Muscle of leg (tissue), 3 donors: ENCODE measurements at regions not wholly inside any gene's neighbourhood (a gene's known extent, or its start where the extent isn't known, plus 50 kb on each side); places are given as distances from the start of the nearest gene placed in this dataset.
A peak's percentile ranks its signal among the peaks of the same experiment; 100 is the strongest.

ENCODE experiments used
- DNase-seq: peaks from one replicate; pipeline ENCODE4 v3.0.0; 2013
- H3K27ac ChIP-seq: one replicate; pipeline ENCODE4 v1.5.1; 2013; ENCODE audit warnings: mild to moderate bottlenecking, low read length, control low read depth
- H3K27me3 ChIP-seq: one replicate; pipeline ENCODE4 v1.6.1; 2013; ENCODE audit warnings: low read length; ENCODE audit not compliant: control insufficient read depth, insufficient read depth
- H3K36me3 ChIP-seq: one replicate; pipeline ENCODE4 v1.6.1; 2013; ENCODE audit warnings: low read length; ENCODE audit not compliant: control insufficient read depth, insufficient read depth
- H3K4me1 ChIP-seq: one replicate; pipeline ENCODE4 v1.6.1; 2013; ENCODE audit warnings: low read length; ENCODE audit not compliant: control insufficient read depth, insufficient read depth
- H3K4me3 ChIP-seq: one replicate; pipeline ENCODE4 v1.5.1; 2013; ENCODE audit warnings: low read length, control low read depth
- H3K9me3 ChIP-seq: replicated peaks from 2 replicates; pipeline ENCODE4 v1.6.1; 2013; ENCODE audit warnings: low read depth, low read length; ENCODE audit not compliant: control insufficient read depth
- WGBS: methylation state at CpG from one replicate; pipeline ENCODE4 v1.1.5; 2013; ENCODE audit warnings: missing lambda C conversion rate; ENCODE audit not compliant: insufficient coverage; 5-methylcytosine and 5-hydroxymethylcytosine counted together

DNA sequence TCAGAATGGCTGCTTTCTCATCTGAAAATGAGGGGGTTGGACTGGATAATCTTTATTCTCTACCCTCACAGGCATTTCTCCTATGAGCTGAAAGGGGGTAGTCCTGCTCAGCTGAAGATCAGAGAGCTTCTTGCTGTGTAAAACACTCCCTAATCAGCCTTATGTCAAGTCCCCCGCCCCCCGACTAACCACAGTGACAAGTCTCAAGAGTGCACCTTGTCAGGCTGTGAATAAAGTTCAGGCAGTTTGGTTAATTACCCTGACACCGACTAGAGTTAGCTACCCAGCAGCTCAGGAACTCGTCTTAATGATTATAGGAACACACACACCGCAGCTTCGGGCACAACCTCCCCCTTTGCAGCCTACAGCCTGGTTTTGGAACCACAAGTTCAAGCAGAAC, 513.7 kb downstream of the RPS24 start:
- Histone ChIP-seq H3K36me3 (no peaks in the 10 kb centered on the region), H3K4me3 (no peak overlapping the region), H3K4me1 (peaks cover 33% of the 10 kb centered on the region), H3K27me3 (peaks cover 18% of the 10 kb centered on the region), H3K27ac (no peak overlapping the region), H3K9me3 (no peaks in the 10 kb centered on the region)
- no peak for DNase-seq
- 65% methylated on average over 4 of the region's 6 CpGs for WGBS

DNA sequence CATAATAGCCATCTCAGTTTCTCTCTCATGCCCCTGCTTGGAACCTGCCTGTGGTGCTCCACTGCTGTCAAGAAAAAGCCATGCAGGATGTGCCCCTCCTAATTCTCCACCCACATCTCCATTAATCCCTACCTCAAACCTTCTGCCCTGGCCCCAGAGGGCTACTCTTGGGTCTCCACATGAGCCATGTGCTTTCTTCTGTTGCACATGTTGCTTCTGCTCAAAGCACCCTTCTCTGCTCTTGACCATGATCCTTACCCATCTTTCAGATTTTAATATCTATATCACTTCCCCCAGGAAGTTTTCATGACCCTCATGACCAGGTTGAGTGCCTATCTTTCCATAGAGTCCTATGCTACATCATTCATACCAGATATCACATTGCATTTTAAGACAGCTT, 514.2 kb downstream of the RPS24 start:
- no peak for DNase-seq
- peaks cover 15% of the 10 kb centered on the region for H3K27me3 ChIP-seq
- peaks cover 36% of the 10 kb centered on the region for H3K4me1 ChIP-seq
- no peak overlapping the region for H3K4me3 ChIP-seq
- no peaks in the 10 kb centered on the region for H3K36me3 ChIP-seq
- no peak overlapping the region for H3K27ac ChIP-seq
- H3K9me3 ChIP-seq: no peaks in the 10 kb centered on the region

DNA sequence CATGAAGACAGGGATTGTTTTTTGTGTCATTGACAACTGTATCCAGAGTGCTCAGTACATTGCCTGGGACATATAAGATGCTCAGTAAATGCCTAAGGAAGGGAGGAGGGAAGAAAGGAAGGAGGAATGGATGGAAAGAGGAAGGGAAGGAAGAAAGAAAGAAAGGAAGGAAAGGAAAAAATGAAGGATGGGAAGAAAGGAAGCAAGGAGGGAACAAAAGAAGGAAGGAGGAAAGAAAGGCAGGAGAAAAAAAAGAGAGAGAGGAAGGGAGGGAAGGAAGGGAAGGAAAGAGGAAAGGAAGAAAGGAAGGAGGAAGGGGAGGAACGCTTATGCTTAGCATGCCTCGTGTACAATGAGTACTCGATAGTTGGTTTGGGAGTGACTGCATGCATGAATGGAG, 514.7 kb downstream of the RPS24 start:
- Histone ChIP-seq H3K4me1 (peaks cover 34% of the 10 kb centered on the region), H3K27me3 (peaks cover 12% of the 10 kb centered on the region), H3K9me3 (no peaks in the 10 kb centered on the region), H3K36me3 (no peaks in the 10 kb centered on the region), H3K27ac (no peak overlapping the region), H3K4me3 (no peak overlapping the region)
- no peak for DNase-seq
- WGBS: 83% methylated on average over 3 of the region's 3 CpGs

GRCh38 chr10:78549140-78549935, 515.7 kb downstream of the RPS24 start:
- H3K27me3 ChIP-seq: peaks cover 9% of the 10 kb centered on the region
- peak; percentile 72 for DNase-seq
- peaks cover 24% of the 10 kb centered on the region for H3K4me1 ChIP-seq
- H3K27ac ChIP-seq: no peak overlapping the region
- no CpG with 5 or more reads among the region's 9 CpGs for WGBS
- no peak overlapping the region for H3K4me3 ChIP-seq
- no peaks in the 10 kb centered on the region for H3K36me3 ChIP-seq
- H3K9me3 ChIP-seq: no peaks in the 10 kb centered on the region

GRCh38 chr10:78550090-78550489, 516.4 kb downstream of the RPS24 start:
- 88% methylated on average over 4 of the region's 4 CpGs for WGBS
- Histone ChIP-seq H3K4me3 (no peak overlapping the region), H3K4me1 (peaks cover 20% of the 10 kb centered on the region), H3K9me3 (no peaks in the 10 kb centered on the region), H3K36me3 (no peaks in the 10 kb centered on the region), H3K27ac (no peak overlapping the region), H3K27me3 (peaks cover 9% of the 10 kb centered on the region)
- DNase-seq: no peak

DNA sequence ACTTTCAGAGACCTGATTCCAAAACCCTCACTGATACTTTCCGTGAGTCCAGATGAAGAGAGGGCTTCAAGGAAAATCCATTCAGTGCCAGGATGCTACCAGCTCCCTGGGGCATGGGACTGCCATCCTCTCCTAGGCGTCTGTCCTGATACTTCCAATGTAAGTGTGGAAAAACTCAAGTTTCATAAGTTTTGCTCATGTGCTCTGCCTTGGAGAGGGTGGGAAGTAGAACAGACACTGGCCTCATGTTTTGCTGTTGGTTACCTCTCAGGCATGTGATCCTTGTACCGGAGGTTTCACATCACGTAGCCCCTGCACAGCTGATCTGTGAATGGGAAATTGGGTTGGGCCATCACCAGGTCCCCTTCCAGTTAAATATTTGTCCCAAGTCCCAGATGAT, 517.1 kb downstream of the RPS24 start:
- no peaks in the 10 kb centered on the region for H3K9me3 ChIP-seq
- WGBS: 89% methylated on average over 3 of the region's 4 CpGs

GRCh38 chr10:78551184-78552005, 517.4 kb upstream of the ZMIZ1 start:
- Histone ChIP-seq H3K4me3 (no peak overlapping the region), H3K36me3 (no peaks in the 10 kb centered on the region), H3K27me3 (peaks cover 9% of the 10 kb centered on the region), H3K4me1 (peaks cover 20% of the 10 kb centered on the region), H3K27ac (peak overlapping the region; percentile 52), H3K9me3 (no peaks in the 10 kb centered on the region)
- no peak for DNase-seq
- WGBS: 91% methylated on average over 3 of the region's 10 CpGs

More for the DNA sequence above, 517.1 kb downstream of the RPS24 start:
- Histone ChIP-seq H3K27me3 (peaks cover 9% of the 10 kb centered on the region), H3K36me3 (no peaks in the 10 kb centered on the region), H3K27ac (no peak overlapping the region), H3K4me1 (peaks cover 20% of the 10 kb centered on the region), H3K4me3 (no peak overlapping the region)
- DNase-seq: no peak

GRCh38 chr10:78552261-78552811, 516.4 kb upstream of the ZMIZ1 start:
- Histone ChIP-seq H3K36me3 (no peaks in the 10 kb centered on the region), H3K9me3 (no peaks in the 10 kb centered on the region), H3K27me3 (peaks cover 9% of the 10 kb centered on the region), H3K4me3 (no peak overlapping the region), H3K4me1 (peaks cover 20% of the 10 kb centered on the region), H3K27ac (peak overlapping the region; percentile 52)
- peak; percentile 97 for DNase-seq
- WGBS: 11% methylated on average over 7 of the region's 7 CpGs

DNA sequence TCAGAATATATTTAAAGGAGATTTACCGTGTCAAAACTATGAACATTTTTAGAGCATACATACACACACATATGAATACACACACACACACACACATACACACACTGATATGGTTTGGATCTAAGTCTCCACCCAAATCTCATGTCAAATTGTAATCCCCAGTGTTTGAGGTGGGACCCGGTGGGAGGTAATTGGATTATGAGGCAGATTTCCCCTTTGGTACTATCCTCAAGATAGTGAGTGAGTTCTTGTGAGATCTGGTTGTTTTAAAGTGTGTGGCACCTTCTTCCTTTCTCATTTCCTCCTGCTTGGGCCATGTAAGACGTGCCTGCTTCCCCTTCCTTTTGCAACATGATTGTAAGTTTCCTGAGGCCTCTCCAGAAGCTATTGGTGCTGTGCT, 515.0 kb upstream of the ZMIZ1 start:
- no CpG with 5 or more reads among the region's 3 CpGs for WGBS
- H3K36me3 ChIP-seq: no peaks in the 10 kb centered on the region
- peaks cover 20% of the 10 kb centered on the region for H3K4me1 ChIP-seq

GRCh38 chr10:78555128-78555527, 513.6 kb upstream of the ZMIZ1 start:
- H3K27ac ChIP-seq: no peak overlapping the region
- H3K27me3 ChIP-seq: peaks cover 10% of the 10 kb centered on the region
- no peaks in the 10 kb centered on the region for H3K36me3 ChIP-seq
- no peaks in the 10 kb centered on the region for H3K9me3 ChIP-seq
- no peak overlapping the region for H3K4me3 ChIP-seq
- H3K4me1 ChIP-seq: peaks cover 31% of the 10 kb centered on the region
- no peak for DNase-seq
- WGBS: 60% methylated on average over 1 of the region's 2 CpGs

More for the DNA sequence above, 515.0 kb upstream of the ZMIZ1 start:
- Histone ChIP-seq H3K4me3 (no peak overlapping the region), H3K27me3 (peaks cover 8% of the 10 kb centered on the region), H3K9me3 (no peaks in the 10 kb centered on the region), H3K27ac (no peak overlapping the region)
- DNase-seq: no peak
